GM23338 (cell line): ENCODE measurements at regions not wholly inside any gene's neighbourhood (a gene's known extent, or its start where the extent isn't known, plus 50 kb on each side); places are given as distances from the start of the nearest gene placed in this dataset.
"Not testable (repeated sequence)": the region's sequence is repeated elsewhere in the genome, so short reads cannot be mapped to it uniquely, and the experiment has no call there.

Experiments used
- ATAC-seq: fragments of 200-7000 bp; cut with Tn5 transposase; 3 replicates; pipeline ENCODE4 v1.9.1; 2020
- DNase-seq: peaks from one replicate; pipeline ENCODE4 v3.0.0-alpha.2; 2015; ENCODE audit warnings: low spot score
- H2AFZ ChIP-seq: fragments of 200-600 bp; sonication (generic); 2 replicates; pipeline ENCODE4 v1.8.0; 2016; ENCODE audit warnings: antibody characterized with exemption, mild to moderate bottlenecking, moderate library complexity
- H3F3A ChIP-seq: fragments of 200-600 bp; sonication (generic); replicated peaks from 2 replicates; pipeline ENCODE4 v1.8.0; 2017; ENCODE audit warnings: antibody characterized with exemption, mixed run types, low read depth
- H3K27ac ChIP-seq: fragments of 200-600 bp; sonication (generic); 2 replicates; pipeline ENCODE4 v1.6.1; 2016; ENCODE audit warnings: low read depth
- H3K27me3 ChIP-seq: fragments of 200-600 bp; sonication (generic); 2 replicates; pipeline ENCODE4 v1.8.0; 2016; ENCODE audit warnings: mild to moderate bottlenecking, mixed run types, moderate library complexity; ENCODE audit not compliant: insufficient read depth
- H3K36me3 ChIP-seq: fragments of 200-600 bp; sonication (generic); 2 replicates; pipeline ENCODE4 v1.8.0; 2016; ENCODE audit warnings: mild to moderate bottlenecking; ENCODE audit not compliant: insufficient read depth
- H3K4me1 ChIP-seq: fragments of 200-600 bp; sonication (generic); 2 replicates; pipeline ENCODE4 v1.8.0; 2016; ENCODE audit warnings: mild to moderate bottlenecking, moderate library complexity; ENCODE audit not compliant: insufficient read depth
- H3K4me2 ChIP-seq: fragments of 200-600 bp; sonication (generic); 2 replicates; pipeline ENCODE4 v1.7.1; 2017; ENCODE audit warnings: mixed run types
- H3K4me3 ChIP-seq: fragments of 200-600 bp; sonication (generic); 2 replicates; pipeline ENCODE4 v1.6.1; 2016; ENCODE audit warnings: mixed run types
- H3K79me2 ChIP-seq: fragments of 200-600 bp; sonication (generic); replicated peaks from 2 replicates; pipeline ENCODE4 v1.8.0; 2017; ENCODE audit warnings: mild to moderate bottlenecking; ENCODE audit not compliant: insufficient read depth
- H3K9me2 ChIP-seq: fragments of 200-600 bp; sonication (generic); 2 replicates; pipeline ENCODE4 v1.8.0; 2017; ENCODE audit not compliant: insufficient read depth
- H4K20me1 ChIP-seq: fragments of 200-600 bp; sonication (generic); replicated peaks from 2 replicates; pipeline ENCODE4 v1.8.0; 2017; ENCODE audit warnings: mild to moderate bottlenecking; ENCODE audit not compliant: insufficient read depth
- H3K27ac Mint-ChIP-seq: 2 replicates; pipeline ENCODE4 v1.8.0; 2020; ENCODE audit warnings: inconsistent platforms, mild to moderate bottlenecking, moderate library complexity, mixed read lengths
- H3K27me3 Mint-ChIP-seq: 3 replicates; pipeline ENCODE4 v1.8.0; 2022; ENCODE audit warnings: low read depth, mild to moderate bottlenecking, moderate library complexity, mixed read lengths, inconsistent platforms; ENCODE audit not compliant: insufficient read depth, poor library complexity
- H3K36me3 Mint-ChIP-seq: 3 replicates; pipeline ENCODE4 v1.8.0; 2021; ENCODE audit warnings: low read depth, mild to moderate bottlenecking, inconsistent platforms, moderate library complexity, mixed read lengths
- H3K4me1 Mint-ChIP-seq: 3 replicates; pipeline ENCODE4 v1.8.0; 2020; ENCODE audit warnings: mild to moderate bottlenecking, inconsistent platforms, mixed read lengths
- H3K4me3 Mint-ChIP-seq: 3 replicates; pipeline ENCODE4 v1.8.0; 2021; ENCODE audit warnings: moderate library complexity, mild to moderate bottlenecking, inconsistent platforms, mixed read lengths
- H3K9me3 Mint-ChIP-seq: 3 replicates; pipeline ENCODE4 v1.8.0; 2020; ENCODE audit warnings: moderate library complexity, mild to moderate bottlenecking, inconsistent platforms, mixed read lengths
- CREB1 ChIP-seq: fragments of 250-450 bp; sonication (Bioruptor Pico); IDR thresholded peaks from 2 replicates; pipeline ENCODE4 v1.5.0; 2020; ENCODE audit warnings: low read depth, mild to moderate bottlenecking, moderate library complexity
- EZH2 ChIP-seq: fragments of 200-600 bp; sonication (generic); IDR thresholded peaks from one replicate; pipeline ENCODE4 v1.8.0; 2017; ENCODE audit warnings: antibody characterized with exemption, mild to moderate bottlenecking, low read depth; ENCODE audit not compliant: unreplicated experiment
- EZH2phosphoT487 ChIP-seq: fragments of 200-600 bp; sonication (generic); IDR thresholded peaks from one replicate; pipeline ENCODE4 v1.8.1; 2018; ENCODE audit warnings: antibody characterized with exemption; ENCODE audit not compliant: unreplicated experiment
- JUNB ChIP-seq: IDR thresholded peaks from one replicate; pipeline ENCODE4 v1.6.1; 2016; ENCODE audit warnings: antibody characterized with exemption; ENCODE audit not compliant: unreplicated experiment
- NANOG ChIP-seq: IDR thresholded peaks from 2 replicates; pipeline ENCODE4 v1.6.1; 2016; ENCODE audit warnings: antibody characterized with exemption, borderline replicate concordance
- STAT1 ChIP-seq: IDR thresholded peaks from one replicate; pipeline ENCODE4 v1.6.1; 2016; ENCODE audit warnings: antibody characterized with exemption; ENCODE audit not compliant: unreplicated experiment
- ZNF114 ChIP-seq: fragments of 250-450 bp; sonication (Bioruptor Pico); IDR thresholded peaks from 2 replicates; pipeline ENCODE4 v1.5.0; 2020; ENCODE audit warnings: mild to moderate bottlenecking, moderate library complexity
- ZNF331 ChIP-seq: fragments of 250-450 bp; sonication (Bioruptor Pico); IDR thresholded peaks from 2 replicates; pipeline ENCODE4 v1.5.0; 2020; ENCODE audit warnings: low read depth, mild to moderate bottlenecking, moderate library complexity
- TF ChIP-seq, protein P1 (sequence below), 2 experiments: fragments of 200-600 bp in 1 of 2; sonication (generic) in 1 of 2; conservative IDR thresholded peaks; 2 replicates each; pipeline versions ENCODE4 v1.5.1 to v1.6.1; 2016 to 2017; ENCODE audit warnings: antibody characterized with exemption in 2 of 2, low read depth in 2 of 2, mild to moderate bottlenecking in 2 of 2, moderate library complexity in 1 of 2
- TF ChIP-seq, protein P2 (sequence below): IDR thresholded peaks from 2 replicates; pipeline ENCODE4 v1.6.1; 2016; ENCODE audit warnings: antibody characterized with exemption

- Mint-ChIP-seq H3K4me1 (no peaks in the 10 kb centered on the region), H3K9me3 (peaks cover 33% of the 10 kb centered on the region)
- no peak for ATAC-seq
Observed at GRCh38 chr16:66020642-66021041, 345.8 kb upstream of the CDH5 start.

DNA sequence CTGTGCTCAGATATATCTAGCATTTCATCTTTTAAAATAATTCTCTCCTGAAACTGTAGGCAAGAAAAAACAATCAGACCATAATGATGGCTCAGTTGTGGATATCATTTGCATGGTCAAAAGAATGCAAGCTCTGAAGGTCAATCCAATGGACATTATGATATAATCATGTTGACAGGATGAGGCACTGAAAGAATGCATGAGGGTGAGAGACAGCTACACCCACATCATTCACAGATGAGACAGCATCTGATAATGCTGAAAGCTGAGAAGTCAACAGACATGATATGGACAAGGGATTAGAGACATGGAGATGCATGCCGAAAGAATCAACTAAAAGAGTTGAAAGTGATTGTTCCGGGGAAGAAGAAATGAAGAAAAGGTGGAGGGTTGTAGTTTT is 346.4 kb upstream of the CDH5 start:
- H3K9me3 Mint-ChIP-seq = peaks cover 29% of the 10 kb centered on the region
- ATAC-seq (no peak), DNase-seq (no peak)
- H3K27ac ChIP-seq = no peak overlapping the region
- H3F3A ChIP-seq = no peaks in the 10 kb centered on the region
- no peaks in the 10 kb centered on the region for H3K27me3 ChIP-seq
- no peak overlapping the region for H3K4me2 ChIP-seq
- peaks cover 31% of the 10 kb centered on the region for H3K36me3 Mint-ChIP-seq
- H3K9me2 ChIP-seq = peaks cover 2% of the 10 kb centered on the region
- H3K27me3 Mint-ChIP-seq = peaks cover 2% of the 10 kb centered on the region
- H3K4me3 ChIP-seq = no peak overlapping the region
- no peaks in the 10 kb centered on the region for H3K36me3 ChIP-seq
- H4K20me1 ChIP-seq = no peaks in the 10 kb centered on the region
- no peak overlapping the region for H3K4me3 Mint-ChIP-seq
- no peaks in the 10 kb centered on the region for H3K4me1 Mint-ChIP-seq
- H3K4me1 ChIP-seq = no peaks in the 10 kb centered on the region
- H3K27ac Mint-ChIP-seq = no peak overlapping the region
- H3K79me2 ChIP-seq = no peaks in the 10 kb centered on the region
- H2AFZ ChIP-seq = no peak overlapping the region
- TF ChIP-seq JUNB (no peak), ZNF331 (no peak), EZH2 (no peak), STAT1 (no peak)
- TF ChIP-seq, protein P1, sequence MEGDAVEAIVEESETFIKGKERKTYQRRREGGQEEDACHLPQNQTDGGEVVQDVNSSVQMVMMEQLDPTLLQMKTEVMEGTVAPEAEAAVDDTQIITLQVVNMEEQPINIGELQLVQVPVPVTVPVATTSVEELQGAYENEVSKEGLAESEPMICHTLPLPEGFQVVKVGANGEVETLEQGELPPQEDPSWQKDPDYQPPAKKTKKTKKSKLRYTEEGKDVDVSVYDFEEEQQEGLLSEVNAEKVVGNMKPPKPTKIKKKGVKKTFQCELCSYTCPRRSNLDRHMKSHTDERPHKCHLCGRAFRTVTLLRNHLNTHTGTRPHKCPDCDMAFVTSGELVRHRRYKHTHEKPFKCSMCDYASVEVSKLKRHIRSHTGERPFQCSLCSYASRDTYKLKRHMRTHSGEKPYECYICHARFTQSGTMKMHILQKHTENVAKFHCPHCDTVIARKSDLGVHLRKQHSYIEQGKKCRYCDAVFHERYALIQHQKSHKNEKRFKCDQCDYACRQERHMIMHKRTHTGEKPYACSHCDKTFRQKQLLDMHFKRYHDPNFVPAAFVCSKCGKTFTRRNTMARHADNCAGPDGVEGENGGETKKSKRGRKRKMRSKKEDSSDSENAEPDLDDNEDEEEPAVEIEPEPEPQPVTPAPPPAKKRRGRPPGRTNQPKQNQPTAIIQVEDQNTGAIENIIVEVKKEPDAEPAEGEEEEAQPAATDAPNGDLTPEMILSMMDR (conservative IDR thresholded peaks at IDR 0.05; ENCODE audit: low read depth in 2 of 2) = no peak

More at GRCh38 chr16:66020642-66021041, 345.8 kb upstream of the CDH5 start:
- Histone ChIP-seq H3K4me1 (no peaks in the 10 kb centered on the region), H3K36me3 (no peaks in the 10 kb centered on the region), H3K79me2 (no peaks in the 10 kb centered on the region), H3K9me2 (no peaks in the 10 kb centered on the region; the same call in 1 of the 2 replicates), H2AFZ (no peak overlapping the region), H4K20me1 (no peaks in the 10 kb centered on the region), H3F3A (no peaks in the 10 kb centered on the region), H3K27me3 (no peaks in the 10 kb centered on the region), H3K4me3 (no peak overlapping the region), H3K4me2 (no peak overlapping the region), H3K27ac (no peak overlapping the region)
- no peak for DNase-seq
- TF ChIP-seq, protein P2, sequence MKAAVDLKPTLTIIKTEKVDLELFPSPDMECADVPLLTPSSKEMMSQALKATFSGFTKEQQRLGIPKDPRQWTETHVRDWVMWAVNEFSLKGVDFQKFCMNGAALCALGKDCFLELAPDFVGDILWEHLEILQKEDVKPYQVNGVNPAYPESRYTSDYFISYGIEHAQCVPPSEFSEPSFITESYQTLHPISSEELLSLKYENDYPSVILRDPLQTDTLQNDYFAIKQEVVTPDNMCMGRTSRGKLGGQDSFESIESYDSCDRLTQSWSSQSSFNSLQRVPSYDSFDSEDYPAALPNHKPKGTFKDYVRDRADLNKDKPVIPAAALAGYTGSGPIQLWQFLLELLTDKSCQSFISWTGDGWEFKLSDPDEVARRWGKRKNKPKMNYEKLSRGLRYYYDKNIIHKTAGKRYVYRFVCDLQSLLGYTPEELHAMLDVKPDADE = no peak
- TF ChIP-seq CREB1 (CRISPR knock-in tag) (no peak), EZH2phosphoT487 (no peak), STAT1 (no peak), ZNF114 (CRISPR knock-in tag) (no peak), ZNF331 (no peak), NANOG (no peak)
- peaks cover 2% of the 10 kb centered on the region for H3K27me3 Mint-ChIP-seq
- peaks cover 29% of the 10 kb centered on the region for H3K36me3 Mint-ChIP-seq
- H3K27ac Mint-ChIP-seq = no peak overlapping the region
- H3K4me3 Mint-ChIP-seq = no peak overlapping the region

- H3K4me1 Mint-ChIP-seq, H2AFZ ChIP-seq, H3F3A ChIP-seq, H3K9me2 ChIP-seq, H3K4me1 ChIP-seq, H3K27ac ChIP-seq, H3K4me2 ChIP-seq, H3K36me3 ChIP-seq, H3K4me3 ChIP-seq, ATAC-seq, DNase-seq, H3K27ac Mint-ChIP-seq, H4K20me1 ChIP-seq, H3K27me3 Mint-ChIP-seq, H3K79me2 ChIP-seq, H3K4me3 Mint-ChIP-seq, H3K27me3 ChIP-seq: not testable (repeated sequence)
- peaks cover 27% of the 10 kb centered on the region for H3K36me3 Mint-ChIP-seq
- peaks cover 24% of the 10 kb centered on the region for H3K9me3 Mint-ChIP-seq
Observed at GRCh38 chr16:66019502-66019901, 347.0 kb upstream of the CDH5 start.
